ENCODE measurements at regions not wholly inside any gene's neighbourhood (a gene's known extent, or its start where the extent isn't known, plus 50 kb on each side); places are given as distances from the start of the nearest gene placed in this dataset.

DNA sequence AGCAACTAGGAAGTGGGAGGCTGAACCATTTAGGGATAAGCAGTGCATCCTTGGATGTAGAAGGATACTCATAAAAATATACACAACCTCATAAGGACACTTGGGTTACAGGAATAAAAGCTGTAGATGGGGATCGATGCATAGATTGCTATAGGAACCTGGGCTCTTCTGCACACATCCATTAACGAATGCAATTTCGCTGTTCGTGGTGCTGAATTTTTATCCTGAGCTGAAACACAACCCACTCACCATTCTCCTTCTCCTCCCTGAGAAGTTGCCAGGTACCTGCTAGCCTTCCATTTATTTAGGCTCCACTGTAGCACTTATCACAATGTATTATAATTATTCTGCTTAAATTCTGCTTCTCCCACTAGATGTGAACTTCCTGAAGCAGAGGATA lies 320.6 kb upstream of the BRINP1 start:
- TF ChIP-seq, protein P1, sequence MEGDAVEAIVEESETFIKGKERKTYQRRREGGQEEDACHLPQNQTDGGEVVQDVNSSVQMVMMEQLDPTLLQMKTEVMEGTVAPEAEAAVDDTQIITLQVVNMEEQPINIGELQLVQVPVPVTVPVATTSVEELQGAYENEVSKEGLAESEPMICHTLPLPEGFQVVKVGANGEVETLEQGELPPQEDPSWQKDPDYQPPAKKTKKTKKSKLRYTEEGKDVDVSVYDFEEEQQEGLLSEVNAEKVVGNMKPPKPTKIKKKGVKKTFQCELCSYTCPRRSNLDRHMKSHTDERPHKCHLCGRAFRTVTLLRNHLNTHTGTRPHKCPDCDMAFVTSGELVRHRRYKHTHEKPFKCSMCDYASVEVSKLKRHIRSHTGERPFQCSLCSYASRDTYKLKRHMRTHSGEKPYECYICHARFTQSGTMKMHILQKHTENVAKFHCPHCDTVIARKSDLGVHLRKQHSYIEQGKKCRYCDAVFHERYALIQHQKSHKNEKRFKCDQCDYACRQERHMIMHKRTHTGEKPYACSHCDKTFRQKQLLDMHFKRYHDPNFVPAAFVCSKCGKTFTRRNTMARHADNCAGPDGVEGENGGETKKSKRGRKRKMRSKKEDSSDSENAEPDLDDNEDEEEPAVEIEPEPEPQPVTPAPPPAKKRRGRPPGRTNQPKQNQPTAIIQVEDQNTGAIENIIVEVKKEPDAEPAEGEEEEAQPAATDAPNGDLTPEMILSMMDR (conservative IDR thresholded peaks at IDR 0.05; ENCODE audit: low read depth, low read length) = no peak
- TF ChIP-seq EZH2 (IDR thresholded peaks at IDR 0.05; ENCODE audit: borderline replicate concordance, low read depth, low read length, poor library complexity, severe bottlenecking) = no peak
